ENCODE measurements at regions not wholly inside any gene's neighbourhood (a gene's known extent, or its start where the extent isn't known, plus 50 kb on each side); places are given as distances from the start of the nearest gene placed in this dataset.

- no peak for DNase-seq
Observed at GRCh38 chr15:36208868-36209582, 370.4 kb upstream of the CDIN1 start.

GRCh38 chr15:36210426-36210825, 369.0 kb upstream of the CDIN1 start:
- no peak for DNase-seq

- DNase-seq, result no peak
Observed at GRCh38 chr15:36218322-36218721, 361.1 kb upstream of the CDIN1 start.

- no peak for DNase-seq
Observed at GRCh38 chr15:36218991-36219390, 360.4 kb upstream of the CDIN1 start.

GRCh38 chr15:36221992-36222391, 357.4 kb upstream of the CDIN1 start:
- no peak for DNase-seq

GRCh38 chr15:36230776-36231175, 348.6 kb upstream of the CDIN1 start:
- DNase-seq, result no peak

- DNase-seq, result no peak
Observed at GRCh38 chr15:36232491-36232890, 346.9 kb upstream of the CDIN1 start.

GRCh38 chr15:36234743-36235142, 344.7 kb upstream of the CDIN1 start:
- DNase-seq, result no peak

GRCh38 chr15:36235173-36235572, 344.3 kb upstream of the CDIN1 start:
- DNase-seq, result no peak

- DNase-seq, result no peak
Observed at GRCh38 chr15:36239509-36239908, 339.9 kb upstream of the CDIN1 start.

GRCh38 chr15:36251450-36251849, 328.0 kb upstream of the CDIN1 start:
- DNase-seq, result no peak

GRCh38 chr15:36252146-36252711, 327.2 kb upstream of the CDIN1 start:
- no peak for DNase-seq

- DNase-seq, result no peak
Observed at GRCh38 chr15:36254426-36254825, 325.0 kb upstream of the CDIN1 start.

- DNase-seq, result no peak
Observed at GRCh38 chr15:36256404-36256807, 323.0 kb upstream of the CDIN1 start.

- DNase-seq, result no peak
Observed at GRCh38 chr15:36263666-36264065, 315.8 kb upstream of the CDIN1 start.

GRCh38 chr15:36265422-36265821, 314.0 kb upstream of the CDIN1 start:
- no peak for DNase-seq

- DNase-seq, result no peak
Observed at GRCh38 chr15:36271048-36271447, 308.4 kb upstream of the CDIN1 start.

- no peak for DNase-seq
Observed at GRCh38 chr15:36275656-36276055, 303.8 kb upstream of the CDIN1 start.

- no peak for DNase-seq
Observed at GRCh38 chr15:36278219-36278618, 301.2 kb upstream of the CDIN1 start.

GRCh38 chr15:36282821-36283220, 296.6 kb upstream of the CDIN1 start:
- DNase-seq, result no peak

- no peak for DNase-seq
Observed at GRCh38 chr15:36284911-36285310, 294.5 kb upstream of the CDIN1 start.

GRCh38 chr15:36291501-36291900, 287.9 kb upstream of the CDIN1 start:
- no peak for DNase-seq

- DNase-seq, result no peak
Observed at GRCh38 chr15:36294359-36294758, 285.1 kb upstream of the CDIN1 start.

- DNase-seq, result no peak
Observed at GRCh38 chr15:36301947-36302346, 277.5 kb upstream of the CDIN1 start.

- no peak for DNase-seq
Observed at GRCh38 chr15:36313021-36313420, 266.4 kb upstream of the CDIN1 start.

All from CD4-positive, alpha-beta T cell treated with Interleukin-17A for 1 hour (primary cell).